KMS-11 (cell line): ENCODE measurements at regions not wholly inside any gene's neighbourhood (a gene's known extent, or its start where the extent isn't known, plus 50 kb on each side); places are given as distances from the start of the nearest gene placed in this dataset.

Experiments used
- H2AFZ ChIP-seq: fragments of 200-600 bp; sonication (generic); 2 replicates; pipeline ENCODE4 v1.6.1; 2016; ENCODE audit warnings: antibody characterized with exemption, mixed run types, low read depth
- H3K27ac ChIP-seq: fragments of 200-600 bp; sonication (generic); 2 replicates; pipeline ENCODE4 v1.6.1; 2016; ENCODE audit warnings: mild to moderate bottlenecking, mixed run types
- H3K27me3 ChIP-seq: fragments of 200-600 bp; sonication (generic); 2 replicates; pipeline ENCODE4 v1.6.1; 2017; ENCODE audit warnings: mild to moderate bottlenecking, low read depth, mixed run types, moderate library complexity; ENCODE audit not compliant: insufficient read depth
- H3K36me3 ChIP-seq: fragments of 200-600 bp; sonication (generic); 2 replicates; pipeline ENCODE4 v1.6.1; 2017; ENCODE audit warnings: mild to moderate bottlenecking, mixed run types; ENCODE audit not compliant: insufficient read depth
- H3K4me1 ChIP-seq: fragments of 200-600 bp; sonication (generic); 2 replicates; pipeline ENCODE4 v1.6.1; 2016; ENCODE audit warnings: mild to moderate bottlenecking, low read depth, mixed run types; ENCODE audit not compliant: poor library complexity, severe bottlenecking
- H3K4me2 ChIP-seq: fragments of 200-600 bp; sonication (generic); 2 replicates; pipeline ENCODE4 v1.7.0; 2016; ENCODE audit warnings: mild to moderate bottlenecking, mixed run types
- H3K4me3 ChIP-seq: fragments of 200-600 bp; sonication (generic); IDR thresholded peaks from 2 replicates; pipeline ENCODE4 v1.6.1; 2017; ENCODE audit warnings: low read depth, low read length, mixed read lengths; ENCODE audit not compliant: insufficient read depth
- H3K79me2 ChIP-seq: fragments of 200-600 bp; sonication (generic); 2 replicates; pipeline ENCODE4 v1.6.1; 2016; ENCODE audit warnings: low read depth, mixed run types; ENCODE audit not compliant: insufficient read depth
- H3K9ac ChIP-seq: fragments of 200-600 bp; sonication (generic); 2 replicates; pipeline ENCODE4 v1.6.1; 2016; ENCODE audit warnings: mild to moderate bottlenecking, mixed run types
- H4K20me1 ChIP-seq: fragments of 200-600 bp; sonication (generic); 2 replicates; pipeline ENCODE4 v1.6.1; 2016; ENCODE audit warnings: mild to moderate bottlenecking, mixed run types; ENCODE audit not compliant: insufficient read depth
- CTCF ChIP-seq: fragments of 200-600 bp; sonication (generic); conservative IDR thresholded peaks from 2 replicates; pipeline ENCODE4 v1.6.1; 2017; ENCODE audit warnings: low read depth, mild to moderate bottlenecking, antibody characterized with exemption, low read length, moderate library complexity, mixed read lengths

DNA sequence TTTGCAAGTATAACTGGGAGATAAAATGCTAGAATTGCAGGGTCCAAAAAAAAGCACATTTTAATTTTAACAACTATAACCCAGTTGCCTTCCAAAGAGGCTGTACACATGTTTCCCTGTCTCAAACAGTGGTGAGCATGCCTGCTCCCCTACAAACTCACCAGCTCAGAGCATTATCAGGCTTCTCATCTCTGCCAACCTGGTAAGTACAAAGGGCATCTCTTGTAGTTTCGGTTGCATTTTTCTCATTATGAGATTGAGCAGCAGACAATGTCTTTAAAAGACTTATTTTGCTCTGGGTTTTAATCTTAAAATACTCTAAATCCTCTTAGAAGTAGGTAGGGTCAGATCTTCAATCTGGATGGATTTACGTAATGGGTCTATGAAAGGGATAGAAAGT lies 107.1 kb upstream of the MSX2 start:
- Histone ChIP-seq H3K79me2 (no peaks in the 10 kb centered on the region), H2AFZ (no peak overlapping the region), H3K36me3 (no peaks in the 10 kb centered on the region), H3K4me1 (no peaks in the 10 kb centered on the region), H3K4me2 (no peak overlapping the region), H4K20me1 (no peaks in the 10 kb centered on the region), H3K27me3 (no peaks in the 10 kb centered on the region), H3K9ac (no peak overlapping the region), H3K4me3 (no peak overlapping the region), H3K27ac (no peak overlapping the region)
- no peak for TF ChIP-seq CTCF

DNA sequence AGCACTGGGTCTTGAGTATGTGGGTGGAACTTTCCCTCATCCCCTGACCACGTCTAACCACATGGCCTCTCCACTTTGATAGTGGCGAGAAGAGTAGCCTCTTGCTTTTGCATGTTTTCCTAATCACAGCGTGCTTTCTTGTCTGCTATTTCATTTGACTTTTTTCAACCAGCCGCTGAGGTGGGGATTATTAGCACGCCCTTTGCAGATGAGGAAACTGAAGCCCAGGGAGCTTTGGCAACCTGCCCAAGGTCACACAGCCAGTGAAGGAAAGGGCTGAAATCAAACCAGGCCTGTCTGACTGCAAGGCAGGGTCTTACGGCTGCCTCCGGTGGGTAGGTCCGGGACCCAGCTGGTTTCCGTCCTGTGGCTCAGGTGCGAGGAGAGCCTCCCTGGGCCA lies 106.5 kb upstream of the MSX2 start:
- H3K36me3 ChIP-seq = no peaks in the 10 kb centered on the region
- H2AFZ ChIP-seq = no peak overlapping the region
- H3K9ac ChIP-seq = no peak overlapping the region
- H3K27ac ChIP-seq = no peak overlapping the region
- no peak for TF ChIP-seq CTCF
- H3K4me2 ChIP-seq = no peak overlapping the region
- no peaks in the 10 kb centered on the region for H3K4me1 ChIP-seq
- no peaks in the 10 kb centered on the region for H3K79me2 ChIP-seq
- no peak overlapping the region for H3K4me3 ChIP-seq
- no peaks in the 10 kb centered on the region for H4K20me1 ChIP-seq
- H3K27me3 ChIP-seq = no peaks in the 10 kb centered on the region

GRCh38 chr5:174618589-174618988 lies 105.8 kb upstream of the MSX2 start:
- Histone ChIP-seq H3K36me3 (no peaks in the 10 kb centered on the region), H3K4me3 (no peak overlapping the region), H3K27me3 (no peaks in the 10 kb centered on the region), H3K4me2 (no peak overlapping the region), H3K79me2 (no peaks in the 10 kb centered on the region), H3K27ac (no peak overlapping the region), H3K4me1 (no peaks in the 10 kb centered on the region), H2AFZ (no peak overlapping the region), H4K20me1 (no peaks in the 10 kb centered on the region), H3K9ac (no peak overlapping the region)
- TF ChIP-seq CTCF = no peak

DNA sequence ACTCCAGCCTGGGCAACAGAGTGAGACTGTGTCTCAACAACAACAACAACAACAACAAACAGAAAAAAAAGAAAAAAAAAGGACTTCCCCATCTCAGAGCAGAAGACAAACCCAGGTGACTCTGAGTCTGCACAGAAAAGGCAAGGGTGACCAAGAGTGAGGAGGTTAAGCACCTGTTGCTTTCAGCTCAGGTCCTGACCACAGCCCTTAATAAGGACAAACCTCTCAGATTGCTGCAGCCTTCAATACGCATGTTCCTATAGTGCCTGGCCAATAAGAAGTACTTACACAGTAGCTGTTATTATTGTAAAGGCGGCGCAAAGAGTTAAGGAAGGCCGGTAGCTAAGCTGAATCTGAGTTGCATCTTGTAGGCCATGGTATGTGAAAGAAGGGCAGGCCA lies 102.3 kb upstream of the MSX2 start:
- Histone ChIP-seq H3K9ac (no peak overlapping the region), H3K79me2 (no peaks in the 10 kb centered on the region), H3K4me1 (no peaks in the 10 kb centered on the region), H3K4me3 (no peak overlapping the region), H3K36me3 (no peaks in the 10 kb centered on the region), H2AFZ (no peak overlapping the region), H3K4me2 (no peak overlapping the region), H3K27me3 (no peaks in the 10 kb centered on the region), H4K20me1 (no peaks in the 10 kb centered on the region), H3K27ac (no peak overlapping the region)
- no peak for TF ChIP-seq CTCF

GRCh38 chr5:174623018-174623417 lies 101.4 kb upstream of the MSX2 start:
- H4K20me1 ChIP-seq = no peaks in the 10 kb centered on the region
- no peak overlapping the region for H3K27ac ChIP-seq
- no peak overlapping the region for H3K4me2 ChIP-seq
- H3K4me3 ChIP-seq = no peak overlapping the region
- H3K36me3 ChIP-seq = no peaks in the 10 kb centered on the region
- no peaks in the 10 kb centered on the region for H3K27me3 ChIP-seq
- no peak overlapping the region for H2AFZ ChIP-seq
- H3K79me2 ChIP-seq = no peaks in the 10 kb centered on the region
- TF ChIP-seq CTCF = no peak
- no peaks in the 10 kb centered on the region for H3K4me1 ChIP-seq
- no peak overlapping the region for H3K9ac ChIP-seq
